Loucy (cell line): ENCODE measurements at regions not wholly inside any gene's neighbourhood (a gene's known extent, or its start where the extent isn't known, plus 50 kb on each side); places are given as distances from the start of the nearest gene placed in this dataset.

ENCODE experiments used
- H2AFZ ChIP-seq: fragments of 200-600 bp; sonication (generic); 2 replicates; pipeline ENCODE4 v1.6.0; 2016; ENCODE audit warnings: antibody characterized with exemption, mild to moderate bottlenecking, low read length, moderate library complexity
- H3F3A ChIP-seq: fragments of 200-600 bp; 2 replicates; pipeline ENCODE4 v1.6.0; 2016; ENCODE audit warnings: antibody characterized with exemption, low read depth, mild to moderate bottlenecking
- H3K27me3 ChIP-seq: fragments of 200-600 bp; sonication (generic); 2 replicates; pipeline ENCODE4 v1.6.1; 2014; ENCODE audit warnings: low read length, mild to moderate bottlenecking; ENCODE audit not compliant: insufficient read depth, poor library complexity, severe bottlenecking
- H3K36me3 ChIP-seq: fragments of 200-600 bp; sonication (generic); 2 replicates; pipeline ENCODE4 v1.6.1; 2016; ENCODE audit warnings: low read length; ENCODE audit not compliant: insufficient read depth
- H3K4me1 ChIP-seq: fragments of 200-600 bp; sonication (generic); 2 replicates; pipeline ENCODE4 v1.5.1; 2014; ENCODE audit warnings: low read length, mild to moderate bottlenecking; ENCODE audit not compliant: insufficient read depth, poor library complexity, severe bottlenecking
- H3K4me2 ChIP-seq: fragments of 200-600 bp; sonication (generic); 2 replicates; pipeline ENCODE4 v1.6.0; 2014; ENCODE audit warnings: antibody characterized with exemption, low read length, low read depth, mild to moderate bottlenecking; ENCODE audit not compliant: poor library complexity, severe bottlenecking
- H3K4me3 ChIP-seq: fragments of 200-600 bp; sonication (generic); 2 replicates; pipeline ENCODE4 v1.5.1; 2014; ENCODE audit warnings: low read length, mild to moderate bottlenecking, mixed read lengths; ENCODE audit not compliant: poor library complexity, severe bottlenecking
- H3K79me2 ChIP-seq: fragments of 200-600 bp; sonication (generic); 2 replicates; pipeline ENCODE4 v1.6.1; 2014; ENCODE audit warnings: low read length; ENCODE audit not compliant: insufficient read depth
- H3K9ac ChIP-seq: fragments of 200-600 bp; sonication (generic); 2 replicates; pipeline ENCODE4 v1.6.0; 2014; ENCODE audit warnings: mild to moderate bottlenecking, low read depth, low read length, moderate library complexity; ENCODE audit not compliant: poor library complexity, severe bottlenecking
- H3K9me2 ChIP-seq: fragments of 200-600 bp; sonication (generic); replicated peaks from 2 replicates; pipeline ENCODE4 v1.6.1; 2016; ENCODE audit warnings: low read depth, low read length, mixed read lengths
- H3K9me3 ChIP-seq: fragments of 200-600 bp; sonication (generic); 2 replicates; pipeline ENCODE4 v1.6.1; 2014; ENCODE audit warnings: mild to moderate bottlenecking, antibody characterized with exemption, low read length, low read depth; ENCODE audit not compliant: insufficient read depth
- H4K20me1 ChIP-seq: fragments of 200-600 bp; sonication (generic); 2 replicates; pipeline ENCODE4 v1.6.0; 2014; ENCODE audit warnings: antibody characterized with exemption, low read length, mild to moderate bottlenecking; ENCODE audit not compliant: insufficient read depth, poor library complexity, severe bottlenecking
- CTCF ChIP-seq: fragments of 200-600 bp; sonication (generic); conservative IDR thresholded peaks from 2 replicates; pipeline ENCODE4 v1.5.1; 2014; ENCODE audit warnings: mild to moderate bottlenecking, antibody characterized with exemption, low read length
- EZH2phosphoT487 ChIP-seq: fragments of 200-600 bp; IDR thresholded peaks from 2 replicates; pipeline ENCODE4 v1.6.1; 2018; ENCODE audit warnings: antibody characterized with exemption, mild to moderate bottlenecking, moderate library complexity, borderline replicate concordance

GRCh38 chr13:89003656-89004055, 1332.5 kb downstream of the SLITRK5 start:
- Histone ChIP-seq H3K9me3 (no peaks in the 10 kb centered on the region), H4K20me1 (no peaks in the 10 kb centered on the region), H3K4me3 (no peak overlapping the region), H3K4me2 (no peak overlapping the region), H3K27me3 (no peaks in the 10 kb centered on the region), H3K4me1 (no peaks in the 10 kb centered on the region), H2AFZ (no peak overlapping the region), H3K36me3 (no peaks in the 10 kb centered on the region), H3K79me2 (no peaks in the 10 kb centered on the region), H3K9me2 (no peaks in the 10 kb centered on the region), H3F3A (no peaks in the 10 kb centered on the region), H3K9ac (no peak overlapping the region)
- no peak for TF ChIP-seq CTCF
- TF ChIP-seq EZH2phosphoT487: no peak

DNA sequence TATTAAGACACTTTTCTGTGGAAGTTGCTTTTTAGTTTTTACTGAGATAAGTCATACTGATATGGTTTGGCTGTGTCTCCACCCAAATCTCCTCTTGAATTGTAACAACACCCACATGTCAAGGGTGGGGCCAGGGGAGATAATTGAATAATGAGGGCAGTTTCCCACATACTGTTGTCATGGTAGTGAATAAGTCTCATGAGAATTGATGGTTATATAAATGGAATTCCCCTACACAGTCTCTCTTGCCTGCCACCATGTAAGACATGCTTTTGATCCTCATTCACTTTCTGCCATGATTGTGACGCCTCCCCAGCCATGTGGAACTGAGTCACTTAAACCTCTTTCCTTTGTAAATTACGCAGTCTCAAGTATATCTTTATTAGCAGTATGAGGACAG, 1340.4 kb downstream of the SLITRK5 start:
- Histone ChIP-seq H4K20me1 (no peaks in the 10 kb centered on the region), H3K36me3 (no peaks in the 10 kb centered on the region), H3K9me2 (no peaks in the 10 kb centered on the region), H3K9me3 (no peaks in the 10 kb centered on the region), H3K27me3 (no peaks in the 10 kb centered on the region), H3F3A (no peaks in the 10 kb centered on the region), H3K4me2 (no peak overlapping the region), H3K4me3 (no peak overlapping the region), H3K79me2 (no peaks in the 10 kb centered on the region), H3K4me1 (no peaks in the 10 kb centered on the region), H3K9ac (no peak overlapping the region), H2AFZ (no peak overlapping the region)
- TF ChIP-seq EZH2phosphoT487 (no peak), CTCF (no peak)

DNA sequence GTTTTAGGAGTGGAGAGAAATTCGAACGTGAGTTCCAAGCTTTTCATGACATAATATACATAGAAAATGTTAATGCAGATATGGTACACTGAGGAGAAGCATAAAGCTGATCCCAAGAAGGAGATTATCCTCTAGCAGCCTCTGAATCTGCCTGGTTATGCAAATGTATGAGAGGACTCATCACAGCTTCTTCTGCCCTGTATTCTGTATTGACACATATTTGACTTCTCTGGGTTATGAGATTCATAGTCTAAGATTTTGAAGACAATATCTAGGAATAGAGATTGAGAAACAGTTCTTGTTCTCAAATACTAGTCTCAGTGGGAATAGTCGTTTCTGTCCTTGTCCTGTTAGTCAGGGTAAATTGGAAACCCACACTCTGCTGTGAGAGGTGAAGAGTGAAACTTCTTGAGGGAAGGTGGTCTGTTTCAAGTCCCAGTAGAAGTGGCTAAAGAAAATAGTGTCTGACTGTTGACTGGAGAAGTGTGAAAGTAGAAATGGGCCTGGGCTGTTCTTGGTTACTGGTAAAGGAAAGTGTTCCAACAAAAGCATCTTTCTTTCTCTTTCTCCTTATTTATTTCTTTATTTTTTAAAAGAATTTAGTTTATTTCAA, 1356.6 kb downstream of the SLITRK5 start:
- H3K79me2 ChIP-seq: no peaks in the 10 kb centered on the region
- no peaks in the 10 kb centered on the region for H3K36me3 ChIP-seq
- H3F3A ChIP-seq: no peaks in the 10 kb centered on the region
- H3K9me3 ChIP-seq: no peaks in the 10 kb centered on the region
- H3K4me1 ChIP-seq: no peaks in the 10 kb centered on the region
- no peaks in the 10 kb centered on the region for H3K27me3 ChIP-seq
- H2AFZ ChIP-seq: no peak overlapping the region
- H4K20me1 ChIP-seq: no peaks in the 10 kb centered on the region
- H3K9me2 ChIP-seq: no peaks in the 10 kb centered on the region
- H3K9ac ChIP-seq: no peak overlapping the region
- H3K4me3 ChIP-seq: no peak overlapping the region
- no peak overlapping the region for H3K4me2 ChIP-seq
- TF ChIP-seq EZH2phosphoT487: no peak
- TF ChIP-seq CTCF: no peak
